HG03520 (cell line): ENCODE measurements at regions not wholly inside any gene's neighbourhood (a gene's known extent, or its start where the extent isn't known, plus 50 kb on each side); places are given as distances from the start of the nearest gene placed in this dataset.
"Not testable (repeated sequence)": the region's sequence is repeated elsewhere in the genome, so short reads cannot be mapped to it uniquely, and the experiment has no call there.

Experiments
- ATAC-seq: cut with Tn5 transposase; IDR thresholded peaks from one replicate; pipeline ENCODE4 v1.9.1; 2021; ENCODE audit warnings: mild to moderate bottlenecking, moderate library complexity; ENCODE audit not compliant: unreplicated experiment

GRCh38 chr15:69704229-69704628 lies 251.6 kb downstream of the RPLP1 start:
- ATAC-seq, result no peak

DNA sequence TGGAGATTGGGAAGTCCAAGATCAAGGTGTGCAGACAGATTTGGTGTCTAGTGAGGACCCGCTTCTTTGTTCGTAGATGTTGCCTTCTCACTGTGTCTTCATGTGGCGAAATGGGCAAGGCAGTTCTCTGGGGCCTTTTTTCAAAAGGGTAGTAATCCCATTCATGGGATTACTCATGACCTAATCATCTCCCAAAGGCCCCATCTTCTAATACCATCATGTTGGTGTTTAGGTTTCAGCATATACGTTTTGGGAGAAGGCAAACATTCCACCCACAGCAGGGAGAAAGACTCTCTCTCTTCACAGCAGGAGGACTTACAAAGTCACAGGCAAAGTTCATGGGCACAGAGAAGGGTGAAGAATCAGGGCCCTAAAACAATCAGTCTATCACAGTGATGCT lies 252.1 kb downstream of the RPLP1 start:
- ATAC-seq, result no peak

- no peak for ATAC-seq
These were observed 253.9 kb downstream of the RPLP1 start for GRCh38 chr15:69706353-69707097.

DNA sequence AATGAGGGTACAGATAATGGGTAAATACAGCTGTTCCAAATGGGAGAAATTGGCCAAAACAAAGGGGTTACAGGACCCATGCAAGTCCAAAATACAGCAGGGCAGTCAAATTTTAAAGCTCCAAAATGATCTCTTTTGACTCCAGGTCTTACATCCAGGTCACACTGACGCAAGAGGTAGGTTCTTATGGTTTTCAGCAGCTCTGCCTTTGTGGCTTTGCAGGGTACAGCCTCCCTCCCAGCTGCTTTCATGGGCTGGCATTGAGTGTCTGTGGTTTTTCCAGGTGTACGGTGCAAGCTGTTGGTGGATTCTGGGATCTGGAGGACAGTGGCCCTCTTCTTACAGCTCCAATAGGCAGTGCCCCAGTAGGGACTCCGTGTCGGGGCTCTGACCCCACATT lies 254.6 kb downstream of the RPLP1 start:
- not testable (repeated sequence) for ATAC-seq

GRCh38 chr15:69708436-69709122 lies 256.0 kb downstream of the RPLP1 start:
- not testable (repeated sequence) for ATAC-seq

- no peak for ATAC-seq
These were observed 260.4 kb downstream of the RPLP1 start for GRCh38 chr15:69712991-69713390.

GRCh38 chr15:69713726-69714559 lies 261.3 kb downstream of the RPLP1 start:
- ATAC-seq, result peak; percentile 93

GRCh38 chr15:69715210-69715609 lies 262.6 kb downstream of the RPLP1 start:
- ATAC-seq, result no peak

DNA sequence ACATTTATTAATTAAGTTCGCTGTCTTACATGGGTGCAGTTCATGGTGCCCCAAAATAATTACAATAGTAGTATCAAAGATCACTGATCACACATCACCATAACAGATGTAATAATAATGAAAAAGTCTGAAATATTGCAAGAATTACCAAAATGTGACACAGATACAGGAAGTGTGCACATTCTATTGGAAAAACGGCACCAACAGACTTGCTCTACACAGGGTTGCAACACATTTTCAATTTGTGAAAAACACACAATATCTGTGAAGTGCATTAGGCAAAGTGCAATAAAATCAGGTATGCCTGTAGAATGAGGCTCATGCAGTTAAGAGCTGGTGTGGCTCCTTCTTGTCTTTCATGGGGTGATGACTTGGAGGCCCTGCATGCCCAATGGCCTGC lies 265.8 kb downstream of the RPLP1 start:
- no peak for ATAC-seq

- no peak for ATAC-seq
These were observed 266.3 kb downstream of the RPLP1 start for GRCh38 chr15:69718916-69719315.

GRCh38 chr15:69719527-69720240 lies 267.1 kb downstream of the RPLP1 start:
- ATAC-seq, result no peak

- ATAC-seq, result no peak
These were observed 267.9 kb downstream of the RPLP1 start for GRCh38 chr15:69720536-69720935.

- ATAC-seq, result no peak
These were observed 270.3 kb downstream of the RPLP1 start for GRCh38 chr15:69722924-69723323.

DNA sequence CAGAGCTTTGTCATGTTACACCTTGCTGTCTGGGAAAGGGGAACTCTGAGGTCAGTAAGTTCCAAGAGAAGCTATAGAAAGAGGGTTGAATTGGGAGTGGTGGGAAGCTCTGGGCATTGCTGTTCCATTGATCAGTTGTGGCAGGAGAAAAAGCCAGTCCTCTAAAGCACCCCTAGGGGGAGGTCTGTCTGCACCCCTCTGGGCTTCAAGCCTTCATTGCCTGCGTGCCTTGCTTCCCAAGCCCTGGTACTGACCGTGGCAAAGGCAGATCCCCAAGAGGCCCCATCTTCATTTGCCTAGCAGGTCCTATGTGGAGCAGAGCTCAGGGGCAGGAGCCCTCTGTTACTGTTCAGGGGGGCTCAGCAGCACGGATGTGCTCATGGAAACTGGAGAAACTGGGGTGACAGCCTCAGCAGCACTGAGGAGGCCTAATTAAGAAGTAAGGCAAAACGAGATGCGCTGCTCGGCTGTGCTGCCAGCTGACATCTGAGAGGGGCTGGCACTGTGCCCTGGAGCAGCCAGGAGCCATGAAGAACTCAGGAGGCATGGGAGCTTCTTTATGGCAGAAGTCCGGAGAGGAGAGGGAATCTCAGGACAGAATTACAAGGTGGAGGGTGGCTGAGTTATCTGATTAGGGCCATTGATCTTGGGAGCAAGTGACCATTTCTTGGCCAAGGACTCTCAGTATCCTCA lies 270.9 kb downstream of the RPLP1 start:
- no peak for ATAC-seq

- ATAC-seq, result no peak
These were observed 271.7 kb downstream of the RPLP1 start for GRCh38 chr15:69724333-69724732.

- no peak for ATAC-seq
These were observed 272.7 kb downstream of the RPLP1 start for GRCh38 chr15:69725275-69725674.

DNA sequence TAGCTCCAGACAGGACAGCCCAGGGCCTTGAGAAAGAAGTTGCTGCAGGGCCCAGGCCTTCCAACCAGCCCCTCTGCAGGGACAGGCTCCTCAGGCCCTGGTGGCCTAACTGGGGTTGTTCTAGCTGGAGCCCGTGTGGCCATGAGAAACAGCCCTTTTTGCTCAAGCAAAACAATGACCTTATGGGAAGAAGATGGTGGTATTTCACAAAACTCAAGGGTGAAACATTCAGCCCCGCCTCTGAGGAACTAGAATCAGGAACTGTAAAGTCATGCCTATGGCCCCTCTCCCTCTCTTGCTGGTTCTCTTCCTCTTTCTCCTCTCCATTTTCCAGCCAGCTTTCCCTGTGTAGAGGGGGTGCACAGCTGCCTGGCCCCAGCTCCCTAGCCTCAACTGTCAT lies 273.3 kb downstream of the RPLP1 start:
- no peak for ATAC-seq

- ATAC-seq, result no peak
These were observed 274.7 kb downstream of the RPLP1 start for GRCh38 chr15:69727121-69727924.

DNA sequence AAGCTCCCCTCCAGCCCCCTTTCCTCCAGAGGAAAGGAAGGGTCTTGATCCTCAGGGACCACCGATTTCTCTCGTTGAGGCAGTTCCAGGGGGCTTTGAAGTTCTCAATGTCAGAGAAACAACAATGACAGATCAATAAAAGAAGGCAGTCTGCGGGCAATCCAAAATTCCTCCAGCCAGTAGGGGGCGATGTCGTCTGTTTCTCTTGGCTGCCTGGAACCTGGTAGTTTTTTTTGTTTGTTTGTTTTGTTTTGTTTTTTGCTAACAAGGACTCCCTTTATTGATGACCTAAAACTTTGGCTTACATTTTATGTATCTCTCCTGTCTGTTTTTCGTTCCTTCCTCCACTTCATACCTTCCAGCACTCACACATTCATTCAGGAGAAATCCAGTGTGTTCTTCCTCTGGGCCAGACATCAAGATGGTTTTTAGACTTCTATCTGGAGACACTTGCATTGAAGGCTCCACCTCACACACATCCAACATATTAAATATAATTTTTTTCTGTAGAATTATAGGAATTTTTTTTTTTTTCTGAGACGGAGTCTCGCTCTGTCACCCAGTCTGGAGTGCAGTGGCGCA lies 276.6 kb downstream of the RPLP1 start:
- ATAC-seq, result no peak
